Stimulated activated CD8-positive, alpha-beta memory T cell treated with anti-CD3 and anti-CD28 coated beads, Interleukin-12 subunit alpha, Interleukin-12 subunit beta, amount 100 ng/mL, for 4 hours (primary cell): ENCODE measurements at regions not wholly inside any gene's neighbourhood (a gene's known extent, or its start where the extent isn't known, plus 50 kb on each side); places are given as distances from the start of the nearest gene placed in this dataset.
"Not testable (repeated sequence)": the region's sequence is repeated elsewhere in the genome, so short reads cannot be mapped to it uniquely, and the experiment has no call there.

Experiments used
- DNase-seq: peaks from one replicate; pipeline ENCODE4 v3.0.0-alpha.2; 2020; ENCODE audit warnings: low read depth

DNA sequence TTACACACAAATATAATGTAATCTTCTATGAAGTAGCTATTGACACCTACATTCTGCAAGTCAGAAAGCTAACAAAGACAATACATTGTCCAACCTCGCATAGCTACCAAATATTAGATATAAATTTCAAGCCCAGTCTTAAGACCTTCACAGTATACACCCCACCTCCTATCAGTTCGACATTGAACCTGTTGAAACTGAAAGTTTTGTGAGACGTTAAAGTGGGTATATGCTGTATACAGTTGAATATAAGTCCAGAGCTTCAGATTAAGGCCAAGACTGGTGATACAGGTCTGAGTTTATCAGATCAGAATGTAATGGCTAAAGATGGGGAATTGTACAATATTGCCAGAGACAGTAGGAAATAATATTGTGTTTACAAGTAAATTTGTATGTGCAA is 489.3 kb upstream of the RORB start:
- no peak for DNase-seq

DNA sequence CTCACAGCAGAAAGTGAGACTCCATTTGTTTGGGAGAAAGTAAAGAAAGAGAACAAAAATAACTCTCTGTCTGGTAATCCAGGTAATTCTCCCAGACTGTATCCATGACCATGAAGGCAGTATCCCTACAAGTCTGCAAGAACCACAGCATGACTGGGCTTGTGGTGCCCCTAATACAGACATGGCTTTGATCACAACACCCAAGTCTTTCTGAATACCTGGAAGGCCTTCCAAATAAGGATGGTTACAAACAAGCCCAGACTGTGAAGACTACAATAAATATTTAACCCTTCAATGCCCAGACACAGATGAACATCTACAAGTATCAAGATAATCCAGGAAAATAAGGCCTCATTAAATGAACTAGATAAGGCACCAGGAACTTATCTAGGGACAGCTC is 481.1 kb upstream of the RORB start:
- DNase-seq = no peak

GRCh38 chr9:74025402-74025925 is 471.7 kb upstream of the RORB start:
- no peak for DNase-seq

- no peak for DNase-seq
Observed at GRCh38 chr9:74032421-74032820, 464.7 kb upstream of the RORB start.

- DNase-seq = no peak
Observed at GRCh38 chr9:74035786-74036185, 461.3 kb upstream of the RORB start.

DNA sequence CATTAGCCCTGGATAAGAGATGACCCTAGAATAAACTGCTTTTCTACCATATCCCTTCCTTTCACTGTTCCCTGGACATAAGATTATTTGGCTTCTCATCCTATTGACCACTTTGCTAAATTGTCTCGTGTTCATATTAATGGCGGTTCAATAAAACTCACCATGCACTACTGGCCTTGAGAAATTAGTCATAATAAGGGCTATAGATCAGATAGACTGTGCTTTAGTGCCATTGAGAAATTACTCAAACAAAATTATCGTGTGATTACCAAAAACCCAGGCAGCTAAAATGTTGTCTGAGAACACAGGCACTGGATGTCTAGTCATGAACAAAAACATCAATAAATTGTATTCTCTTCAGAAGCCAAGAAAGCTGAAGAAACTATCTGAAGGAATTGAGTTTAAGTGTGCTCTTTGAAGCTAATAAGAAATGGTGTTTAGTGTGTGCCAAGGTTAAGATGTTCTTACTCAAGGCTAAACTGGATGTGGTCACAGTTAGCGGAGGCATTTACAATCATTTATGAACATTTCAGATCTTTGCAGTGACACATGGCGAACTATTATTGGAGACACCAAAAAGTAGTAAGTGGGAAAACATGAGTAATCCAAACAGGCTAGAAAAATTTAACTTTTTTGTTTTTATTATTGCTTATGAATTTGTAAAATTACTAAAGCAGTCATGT is 460.4 kb upstream of the RORB start:
- DNase-seq = no peak

- no peak for DNase-seq
Observed at GRCh38 chr9:74037274-74037673, 459.9 kb upstream of the RORB start.

GRCh38 chr9:74041588-74041987 is 455.5 kb upstream of the RORB start:
- no peak for DNase-seq

- DNase-seq = no peak
Observed at GRCh38 chr9:74044844-74045243, 452.3 kb upstream of the RORB start.

GRCh38 chr9:74056023-74056422 is 441.1 kb upstream of the RORB start:
- no peak for DNase-seq

DNA sequence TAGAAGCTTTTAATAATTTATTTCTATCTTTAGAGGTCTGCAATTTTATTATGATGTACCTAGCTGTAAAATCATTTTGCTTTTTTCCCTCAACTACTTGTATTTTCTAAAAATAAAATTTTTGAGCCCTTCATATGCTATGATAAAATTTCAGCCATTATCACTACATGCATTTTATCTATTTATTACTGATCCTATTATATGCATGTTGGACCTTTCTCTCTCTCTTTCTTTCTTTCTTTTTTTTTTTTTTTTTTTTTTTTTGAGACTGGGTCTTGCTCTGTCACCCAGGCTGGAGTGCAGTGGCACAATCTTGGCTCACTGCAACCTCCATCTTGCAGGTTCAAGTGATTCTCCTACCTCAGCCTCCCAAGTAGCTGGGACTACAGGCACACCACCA is 440.1 kb upstream of the RORB start:
- not testable (repeated sequence) for DNase-seq

GRCh38 chr9:74064702-74065101 is 432.4 kb upstream of the RORB start:
- DNase-seq = no peak

GRCh38 chr9:74066128-74066527 is 431.0 kb upstream of the RORB start:
- no peak for DNase-seq

- no peak for DNase-seq
Observed at GRCh38 chr9:74066605-74067004, 430.5 kb upstream of the RORB start.

GRCh38 chr9:74071502-74071901 is 425.6 kb upstream of the RORB start:
- DNase-seq = no peak

DNA sequence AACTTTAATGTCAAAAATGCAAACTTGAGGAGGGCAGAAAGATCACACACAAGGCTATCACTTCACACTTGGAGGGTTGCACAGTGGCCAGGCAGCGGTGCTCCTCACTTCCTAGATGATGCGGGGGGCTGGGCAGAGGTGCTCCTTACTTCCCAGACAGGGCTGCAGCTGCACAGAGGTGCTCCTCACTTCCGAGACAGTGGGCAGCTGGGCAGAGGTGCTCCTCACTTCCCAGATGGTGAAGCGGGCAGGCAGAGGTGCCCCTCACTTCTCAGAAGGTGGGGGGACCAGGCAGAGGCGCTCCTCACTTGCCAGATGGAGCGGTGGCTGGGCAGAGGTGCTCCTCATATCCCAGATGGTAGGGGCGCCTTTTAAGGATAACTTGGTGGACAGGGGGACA is 423.2 kb upstream of the RORB start:
- no peak for DNase-seq

- no peak for DNase-seq
Observed at GRCh38 chr9:74078647-74079046, 418.5 kb upstream of the RORB start.

DNA sequence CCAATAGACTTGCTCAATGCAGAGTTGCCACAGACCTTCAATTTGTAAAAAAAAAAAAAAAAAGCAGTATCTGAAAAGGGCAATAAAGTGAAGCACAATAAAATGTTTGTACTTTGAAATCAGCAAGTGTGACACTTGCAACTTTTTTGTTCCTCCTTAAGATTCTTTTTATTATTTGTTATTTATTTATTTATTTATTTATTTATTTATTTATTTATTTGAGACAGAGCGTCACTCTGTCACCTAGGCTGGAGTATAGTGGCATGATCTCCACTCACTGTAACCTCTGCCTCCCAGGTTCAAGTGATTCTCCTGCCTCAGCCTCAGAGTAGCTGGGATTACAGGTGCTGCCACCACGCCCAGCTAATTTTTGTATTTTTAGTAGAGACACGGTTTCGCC is 416.5 kb upstream of the RORB start:
- DNase-seq = not testable (repeated sequence)

GRCh38 chr9:74083681-74084433 is 413.3 kb upstream of the RORB start:
- no peak for DNase-seq

GRCh38 chr9:74085384-74086037 is 411.6 kb upstream of the RORB start:
- DNase-seq = not testable (repeated sequence)

DNA sequence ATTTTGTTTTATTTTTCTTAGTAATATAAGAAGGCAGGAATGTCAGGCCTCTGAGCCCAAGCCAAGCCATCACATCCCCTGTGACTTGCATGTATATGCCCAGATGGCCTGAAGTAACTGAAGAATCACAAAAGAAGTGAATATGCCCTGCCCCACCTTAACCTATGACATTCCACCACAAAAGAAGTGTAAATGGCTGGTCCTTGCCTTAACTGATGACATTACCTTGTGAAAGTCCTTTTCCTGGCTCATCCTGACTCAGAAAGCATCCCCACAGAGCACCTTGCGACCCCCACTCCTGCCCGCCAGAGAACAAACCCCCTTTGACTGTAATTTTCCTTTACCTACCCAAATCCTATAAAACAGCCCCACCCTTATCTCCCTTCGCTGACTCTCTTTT is 406.2 kb upstream of the RORB start:
- DNase-seq = not testable (repeated sequence)

DNA sequence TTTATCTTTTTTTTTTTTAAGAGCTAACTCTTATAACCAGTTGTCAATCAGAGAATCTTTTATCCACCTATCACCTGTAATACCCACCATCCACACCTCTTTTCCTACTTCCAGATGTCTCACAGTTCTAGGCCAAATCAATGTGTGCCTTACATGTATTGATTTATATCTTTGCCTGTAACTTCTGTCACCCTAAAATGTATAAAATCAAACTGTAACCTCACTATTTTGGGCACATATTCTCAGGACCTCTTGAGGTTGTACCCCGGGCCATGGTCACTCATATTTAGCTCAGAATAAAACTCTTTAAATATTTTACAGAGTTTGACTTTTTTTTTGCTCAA is 404.7 kb upstream of the RORB start:
- DNase-seq = no peak

DNA sequence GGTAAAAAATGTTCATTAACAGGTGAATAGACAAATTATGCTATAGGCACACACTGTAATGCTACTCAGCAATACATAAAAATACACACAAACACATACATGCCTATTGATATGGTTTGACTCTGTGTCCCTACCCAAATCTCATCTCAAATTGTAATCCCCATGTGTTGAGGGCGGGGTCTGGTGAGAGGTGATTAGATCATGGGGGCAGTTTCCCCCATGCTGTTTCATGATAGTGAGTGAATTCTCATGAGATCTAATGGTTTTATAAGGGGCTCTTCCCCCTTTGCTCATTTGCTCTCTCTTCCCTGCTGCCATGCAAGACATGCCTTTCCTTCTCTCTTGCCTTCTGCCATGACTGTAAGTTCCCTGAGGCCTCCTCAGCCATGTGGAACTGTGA is 403.1 kb upstream of the RORB start:
- not testable (repeated sequence) for DNase-seq
